PC-9 (cell line): ENCODE measurements at regions not wholly inside any gene's neighbourhood (a gene's known extent, or its start where the extent isn't known, plus 50 kb on each side); places are given as distances from the start of the nearest gene placed in this dataset.

Source experiments
- CTCF ChIP-seq: fragments of 200-600 bp; sonication (generic); conservative IDR thresholded peaks from 2 replicates; pipeline ENCODE4 v1.6.1; 2017; ENCODE audit warnings: mixed run types, antibody characterized with exemption, mild to moderate bottlenecking, moderate library complexity
- EZH2 ChIP-seq: fragments of 200-600 bp; sonication (generic); IDR thresholded peaks from 2 replicates; pipeline ENCODE4 v1.8.0; 2017; ENCODE audit warnings: antibody characterized with exemption, low read depth

- TF ChIP-seq CTCF (peak; percentile 67), EZH2 (no peak)
Observed at GRCh38 chr3:82329300-82329699, 567.9 kb upstream of the GBE1 start.
